ENCODE measurements at regions not wholly inside any gene's neighbourhood (a gene's known extent, or its start where the extent isn't known, plus 50 kb on each side); places are given as distances from the start of the nearest gene placed in this dataset.
A peak's percentile ranks its signal among the peaks of the same experiment; 100 is the strongest.
"Not testable (repeated sequence)": the region's sequence is repeated elsewhere in the genome, so short reads cannot be mapped to it uniquely, and the experiment has no call there.

- DNase-seq: no peak
These were observed 210.7 kb downstream of the EFCAB11 start for GRCh38 chr14:89743828-89744227.

- no peak for DNase-seq
These were observed 214.3 kb downstream of the EFCAB11 start for GRCh38 chr14:89740241-89740640.

GRCh38 chr14:89736881-89737280 is 217.6 kb downstream of the EFCAB11 start:
- DNase-seq: peak; percentile 50 to 59

GRCh38 chr14:89731396-89731933 is 223.1 kb downstream of the EFCAB11 start:
- DNase-seq: no peak

GRCh38 chr14:89730687-89731086 is 223.8 kb downstream of the EFCAB11 start:
- DNase-seq: peak; percentile 88 to 96

GRCh38 chr14:89728964-89729363 is 225.6 kb downstream of the EFCAB11 start:
- DNase-seq: no peak

- not testable (repeated sequence) for DNase-seq
These were observed 228.3 kb downstream of the EFCAB11 start for GRCh38 chr14:89726226-89726625.

GRCh38 chr14:89724628-89724960 is 229.9 kb downstream of the EFCAB11 start:
- no peak for DNase-seq

- DNase-seq: no peak
These were observed 230.5 kb downstream of the EFCAB11 start for GRCh38 chr14:89723930-89724627.

- no peak for DNase-seq
These were observed 232.6 kb downstream of the EFCAB11 start for GRCh38 chr14:89721956-89722355.

GRCh38 chr14:89720741-89721729 is 233.5 kb downstream of the EFCAB11 start:
- DNase-seq: peak; percentile 68 to 80

- peak; percentile 68 for DNase-seq
These were observed 234.3 kb downstream of the EFCAB11 start for GRCh38 chr14:89720076-89720687.

- DNase-seq: peak in 1 of 2 donors; percentile 55
These were observed 235.0 kb downstream of the EFCAB11 start for GRCh38 chr14:89719366-89720075.

GRCh38 chr14:89708982-89709625 is 245.4 kb downstream of the EFCAB11 start:
- DNase-seq: peak in 1 of 2 donors; percentile 37

GRCh38 chr14:89707086-89707485 is 247.4 kb downstream of the EFCAB11 start:
- DNase-seq: no peak

- no peak for DNase-seq
These were observed 251.7 kb downstream of the EFCAB11 start for GRCh38 chr14:89702876-89703200.

- no peak for DNase-seq
These were observed 252.3 kb downstream of the EFCAB11 start for GRCh38 chr14:89702073-89702875.

- DNase-seq: peak; percentile 64
These were observed 253.1 kb downstream of the EFCAB11 start for GRCh38 chr14:89701211-89702043.

- DNase-seq: no peak
These were observed 253.7 kb downstream of the EFCAB11 start for GRCh38 chr14:89700801-89701200.

GRCh38 chr14:89699071-89699470 is 255.5 kb downstream of the EFCAB11 start:
- DNase-seq: no peak
